ENCODE measurements at regions not wholly inside any gene's neighbourhood (a gene's known extent, or its start where the extent isn't known, plus 50 kb on each side); places are given as distances from the start of the nearest gene placed in this dataset.

DNA sequence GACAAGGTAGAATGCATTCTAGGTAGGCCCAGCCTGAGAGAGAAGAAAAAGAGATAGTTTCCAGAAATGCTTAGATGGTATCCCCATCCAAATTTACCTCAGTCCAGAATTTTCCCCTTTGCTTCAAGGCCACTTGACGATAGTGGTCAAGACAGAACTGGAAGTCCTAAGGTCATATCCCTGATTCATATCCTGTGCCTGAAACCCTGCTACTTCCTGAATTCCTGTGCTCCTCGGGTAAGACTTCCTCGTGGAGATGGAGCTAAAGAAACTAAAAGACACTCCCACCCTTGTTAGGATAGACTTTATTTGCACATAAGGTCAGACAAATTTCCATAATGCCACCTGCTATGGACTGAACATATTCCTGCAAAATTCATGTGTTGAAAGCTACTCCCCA, 175.9 kb downstream of the EVX1 start:
- ChIA-PET CTCF (no interaction called here), POLR2A (no interaction called here), RAD21 (ENCODE audit: low non-redundant PET in 1 of 2, low total read pairs in 2 of 2, uncharacterized antibody in 2 of 2, unreplicated experiment in 2 of 2) (no interaction called here)
- Histone ChIP-seq H3K4me1 (ENCODE audit: control insufficient read depth in 1 of 2, insufficient read depth in 2 of 2, low read length in 2 of 2) (peaks cover 4 to 6% of the 10 kb centered on the region in 2 experiments; a peak in 3 of 4 replicates), H3K79me2 (ENCODE audit: insufficient read depth, low read length) (no peaks in the 10 kb centered on the region), H2AFZ (ENCODE audit: low read depth, low read length, poor library complexity, severe bottlenecking) (no peak overlapping the region), H3K4me3 (replicated peaks in 1 of 2; ENCODE audit: low read depth in 1 of 2, low read length in 2 of 2) (no peak overlapping the region), H3K9ac (ENCODE audit: low read length) (no peak overlapping the region), H3K36me3 (ENCODE audit: control insufficient read depth in 1 of 2, insufficient read depth in 2 of 2, low read length in 2 of 2) (no peaks in the 10 kb centered on the region), H3K9me2 (ENCODE audit: insufficient read depth) (no peaks in the 10 kb centered on the region), H3K27ac (ENCODE audit: low read depth, low read length) (no peak overlapping the region), H3K27me3 (ENCODE audit: insufficient read depth, low read length) (no peaks in the 10 kb centered on the region), H3K9me3 (ENCODE audit: control insufficient read depth in 1 of 2, insufficient read depth in 1 of 2, low read depth in 1 of 2, low read length in 2 of 2) (no peaks in the 10 kb centered on the region), H3K4me2 (ENCODE audit: low read length) (no peak overlapping the region), H4K20me1 (ENCODE audit: insufficient read depth) (no peaks in the 10 kb centered on the region)
- no TSS peak for BruUV-seq (replicated peaks)
- DNase-seq (ENCODE audit: low read depth, low spot score) (no peak), ATAC-seq (no peak)
- intact Hi-C loops (cut with micrococcal nuclease): loop anchor here (2.0 kb wide), 1 partner anchor 50 kb away; no protein-coding TSS in a partner anchor
- no peak for TF ChIP-seq CBX3 (IDR thresholded peaks at IDR 0.05; ENCODE audit: low read depth)
- no peak for TF ChIP-seq EZH2phosphoT487 (IDR thresholded peaks at IDR 0.05; ENCODE audit: borderline replicate concordance)
- no peak for TF ChIP-seq EZH2 (IDR thresholded peaks at IDR 0.05)
- TF ChIP-seq JUND (IDR thresholded peaks at IDR 0.05): no peak
- TF ChIP-seq EGR1 (IDR thresholded peaks at IDR 0.05; ENCODE audit: low read depth): no peak
- no peak for TF ChIP-seq CEBPB (IDR thresholded peaks at IDR 0.05; ENCODE audit: low read depth)

- ChIA-PET RAD21 (ENCODE audit: low non-redundant PET in 1 of 2, low total read pairs in 2 of 2, uncharacterized antibody in 2 of 2, unreplicated experiment in 2 of 2) (no interaction called here), POLR2A (no interaction called here), CTCF (no interaction called here)
- Histone ChIP-seq H3K4me2 (ENCODE audit: low read length) (no peak overlapping the region), H2AFZ (ENCODE audit: low read depth, low read length, poor library complexity, severe bottlenecking) (no peak overlapping the region), H3K4me3 (replicated peaks in 1 of 2; ENCODE audit: low read depth in 1 of 2, low read length in 2 of 2) (no peak overlapping the region), H3K36me3 (ENCODE audit: control insufficient read depth in 1 of 2, insufficient read depth in 2 of 2, low read length in 2 of 2) (no peaks in the 10 kb centered on the region), H3K9ac (ENCODE audit: low read length) (no peak overlapping the region), H3K79me2 (ENCODE audit: insufficient read depth, low read length) (no peaks in the 10 kb centered on the region), H3K9me2 (ENCODE audit: insufficient read depth) (no peaks in the 10 kb centered on the region), H4K20me1 (ENCODE audit: insufficient read depth) (no peaks in the 10 kb centered on the region), H3K9me3 (ENCODE audit: control insufficient read depth in 1 of 2, insufficient read depth in 1 of 2, low read depth in 1 of 2, low read length in 2 of 2) (no peaks in the 10 kb centered on the region), H3K27me3 (ENCODE audit: insufficient read depth, low read length) (no peaks in the 10 kb centered on the region), H3K4me1 (ENCODE audit: control insufficient read depth in 1 of 2, insufficient read depth in 2 of 2, low read length in 2 of 2) (peaks cover 5 to 9% of the 10 kb centered on the region in 2 experiments), H3K27ac (ENCODE audit: low read depth, low read length) (no peak overlapping the region)
- ATAC-seq: no peak
- BruUV-seq (replicated peaks): no TSS peak
- intact Hi-C loops (cut with micrococcal nuclease): loop anchor here (2.0 kb wide), 1 partner anchor 49 kb away; no protein-coding TSS in a partner anchor
- TF ChIP-seq JUND (IDR thresholded peaks at IDR 0.05): no peak
- no peak for TF ChIP-seq EGR1 (IDR thresholded peaks at IDR 0.05; ENCODE audit: low read depth)
- TF ChIP-seq FOSL1 (IDR thresholded peaks at IDR 0.05; ENCODE audit: low read depth): no peak
- TF ChIP-seq, protein P1, sequence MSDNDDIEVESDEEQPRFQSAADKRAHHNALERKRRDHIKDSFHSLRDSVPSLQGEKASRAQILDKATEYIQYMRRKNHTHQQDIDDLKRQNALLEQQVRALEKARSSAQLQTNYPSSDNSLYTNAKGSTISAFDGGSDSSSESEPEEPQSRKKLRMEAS (IDR thresholded peaks at IDR 0.05): no peak
- DNase-seq (ENCODE audit: low read depth, low spot score): no peak
These were observed 177.1 kb downstream of the EVX1 start for GRCh38 chr7:27419581-27420177.
